Endothelial cell of umbilical vein (primary cell): ENCODE measurements at regions not wholly inside any gene's neighbourhood (a gene's known extent, or its start where the extent isn't known, plus 50 kb on each side); places are given as distances from the start of the nearest gene placed in this dataset.

Source experiments
- BruUV-seq: library from RNA; stranded (reverse); fragments of 400-500 nt; replicated peaks from 2 replicates; lab custom pipeline; 2021; lab: Mats Ljungman, UMichigan
- CTCF ChIA-PET: fragments of 300-600, 350-600 bp; sonication (Branson Sonifier 250); formaldehyde crosslinking; loops from one replicate; lab custom pipeline; 2021; ENCODE audit warnings: antibody characterized with exemption, inconsistent platforms; lab: Charles Lee
- POLR2A ChIA-PET: fragments of 300-600, 350-600 bp; sonication (Branson Sonifier 250); formaldehyde crosslinking; loops from one replicate; lab custom pipeline; 2021; ENCODE audit warnings: antibody characterized with exemption, inconsistent platforms; lab: Charles Lee
- DNase-seq: peaks from one replicate; pipeline ENCODE4 v3.0.0-alpha.2; 2011; ENCODE audit warnings: low read depth, low spot score
- FAIRE-seq: peaks from 2 replicates; lab custom pipeline; 2011; peaks lifted over from hg19 to GRCh38; lab: Jason Lieb, UNC
- H2AFZ ChIP-seq: 2 replicates; pipeline ENCODE4 v1.6.0; 2012; ENCODE audit warnings: low read depth, low read length, control low read depth, inconsistent platforms
- H3K27ac ChIP-seq: 2 replicates; pipeline ENCODE4 v1.5.1; 2011; ENCODE audit warnings: low read depth, mild to moderate bottlenecking, control low read depth, low read length, moderate library complexity; ENCODE audit not compliant: insufficient read depth
- H3K27me3 ChIP-seq, 2 experiments: 2 replicates each; pipeline versions ENCODE4 v1.6.0 to v1.6.1; 2011; ENCODE audit warnings: low read length in 2 of 2, mixed read lengths in 1 of 2; ENCODE audit not compliant: control insufficient read depth in 2 of 2, insufficient read depth in 2 of 2
- H3K36me3 ChIP-seq, 2 experiments: 2 replicates in 1 of 2; 3 replicates in 1 of 2; pipeline ENCODE4 v1.5.1; 2011; ENCODE audit warnings: low read length in 2 of 2, mild to moderate bottlenecking in 1 of 2, moderate library complexity in 1 of 2; ENCODE audit not compliant: control insufficient read depth in 2 of 2, insufficient read depth in 2 of 2; ENCODE audit errors: extremely low read depth in 1 of 2
- H3K4me1 ChIP-seq: 3 replicates; pipeline ENCODE4 v1.5.1; 2011; ENCODE audit warnings: mild to moderate bottlenecking, low read length; ENCODE audit not compliant: control insufficient read depth, insufficient read depth; ENCODE audit errors: extremely low read depth
- H3K4me2 ChIP-seq: 2 replicates; pipeline ENCODE4 v1.6.1; 2011; ENCODE audit warnings: low read length, control low read depth, mixed read lengths; ENCODE audit not compliant: insufficient read depth
- H3K4me3 ChIP-seq, 3 experiments: fragments of 200-600 bp in 1 of 3; sonication (generic), shearing (Covaris generic) in 1 of 3; replicated peaks in 1 of 3; 2 replicates each; pipeline ENCODE4 v1.5.1; 2011 to 2016; ENCODE audit warnings: control low read depth in 3 of 3, low read length in 3 of 3, mild to moderate bottlenecking in 2 of 3, inconsistent platforms in 1 of 3, low read depth in 1 of 3, moderate library complexity in 1 of 3; ENCODE audit not compliant: insufficient read depth in 1 of 3
- H3K79me2 ChIP-seq: 2 replicates; pipeline ENCODE4 v1.6.0; 2012; ENCODE audit warnings: low read length, inconsistent platforms; ENCODE audit not compliant: control insufficient read depth, insufficient read depth
- H3K9ac ChIP-seq: replicated peaks from 2 replicates; pipeline ENCODE3; 2011; ENCODE audit warnings: low read length, control low read depth; ENCODE audit not compliant: insufficient read depth; ENCODE audit errors: extremely low read depth
- H3K9me1 ChIP-seq: replicated peaks from 3 replicates; pipeline ENCODE4 v1.6.0; 2011; ENCODE audit warnings: mild to moderate bottlenecking, low read length; ENCODE audit not compliant: control insufficient read depth, insufficient read depth; ENCODE audit errors: extremely low read depth
- H3K9me3 ChIP-seq: replicated peaks from 2 replicates; pipeline ENCODE4 v1.5.1; 2012; ENCODE audit warnings: low read length, inconsistent platforms; ENCODE audit not compliant: control insufficient read depth, insufficient read depth
- H4K20me1 ChIP-seq: replicated peaks from 2 replicates; pipeline ENCODE3; 2011; ENCODE audit warnings: mild to moderate bottlenecking, low read length; ENCODE audit not compliant: control insufficient read depth, insufficient read depth; ENCODE audit errors: extremely low read depth
- FOS ChIP-seq: IDR thresholded peaks from 2 replicates; pipeline ENCODE4 v1.6.1; 2011; ENCODE audit warnings: mild to moderate bottlenecking, low read length, moderate library complexity, borderline replicate concordance; ENCODE audit not compliant: insufficient read depth
- GATA2 ChIP-seq: IDR thresholded peaks from 2 replicates; pipeline ENCODE4 v1.7.0; 2011; ENCODE audit warnings: low read depth, mild to moderate bottlenecking, moderate library complexity, mixed read lengths, low read length; ENCODE audit not compliant: insufficient read length, insufficient read depth
- JUN ChIP-seq: IDR thresholded peaks from 2 replicates; pipeline ENCODE4 v1.6.1; 2011; ENCODE audit warnings: borderline replicate concordance, low read depth; ENCODE audit not compliant: insufficient read length, insufficient read depth
- POLR2A ChIP-seq: IDR thresholded peaks from 2 replicates; pipeline ENCODE4 v1.6.1; 2012; ENCODE audit warnings: low read depth, mild to moderate bottlenecking, control low read depth, low read length
- dilution Hi-C: fragments of 300-500 bp; cut with MboI; formaldehyde crosslinking; loops from one replicate; pipeline ENCODE4 v1.15.0; 2019; ENCODE audit warnings: low sequenced_read_pairs; ENCODE audit not compliant: extremely low pct_ligation_motif_present
- intact Hi-C: fragments of 100-400 bp; cut with micrococcal nuclease; formaldehyde crosslinking; loops from one replicate; pipeline ENCODE4 v1.10.0; 2022
- TF ChIP-seq, protein P1 (sequence below): IDR thresholded peaks from 2 replicates; pipeline ENCODE4 v1.6.1; 2011; ENCODE audit not compliant: insufficient read depth, insufficient read length

- dilution Hi-C loops: no loop called here
- intact Hi-C loops: no loop called here
- Histone ChIP-seq H3K79me2 (no peaks in the 10 kb centered on the region), H3K9me3 (no peaks in the 10 kb centered on the region), H3K4me3 (no peak overlapping the region), H3K36me3 (no peaks in the 10 kb centered on the region), H3K27me3 (no peaks in the 10 kb centered on the region), H3K9me1 (no peaks in the 10 kb centered on the region), H3K4me1 (no peaks in the 10 kb centered on the region), H2AFZ (no peak overlapping the region), H3K27ac (no peak overlapping the region), H3K4me2 (no peak overlapping the region), H3K9ac (no peak overlapping the region), H4K20me1 (no peaks in the 10 kb centered on the region)
- no TSS peak for BruUV-seq
- TF ChIP-seq FOS (peak; percentile 6), JUN (no peak)
- DNase-seq (no peak), FAIRE-seq (no peak)
- POLR2A ChIA-PET: no interaction called here
- CTCF ChIA-PET: no interaction called here
These were observed 227.1 kb upstream of the DDHD1 start for GRCh38 chr14:53380052-53380866.

- FAIRE-seq (no peak), DNase-seq (no peak)
- dilution Hi-C loops: no loop called here
- CTCF ChIA-PET: no interaction called here
- Histone ChIP-seq H3K4me3 (no peak overlapping the region), H3K27me3 (no peaks in the 10 kb centered on the region), H4K20me1 (no peaks in the 10 kb centered on the region), H3K79me2 (no peaks in the 10 kb centered on the region), H3K27ac (no peak overlapping the region), H3K9me3 (no peaks in the 10 kb centered on the region), H3K9ac (no peak overlapping the region), H3K9me1 (no peaks in the 10 kb centered on the region), H2AFZ (no peak overlapping the region), H3K4me1 (no peaks in the 10 kb centered on the region), H3K36me3 (no peaks in the 10 kb centered on the region), H3K4me2 (no peak overlapping the region)
- BruUV-seq: no TSS peak
- POLR2A ChIA-PET: no interaction called here
- TF ChIP-seq GATA2: no peak
- no peak for TF ChIP-seq POLR2A
- TF ChIP-seq, protein P1, sequence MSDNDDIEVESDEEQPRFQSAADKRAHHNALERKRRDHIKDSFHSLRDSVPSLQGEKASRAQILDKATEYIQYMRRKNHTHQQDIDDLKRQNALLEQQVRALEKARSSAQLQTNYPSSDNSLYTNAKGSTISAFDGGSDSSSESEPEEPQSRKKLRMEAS: no peak
- intact Hi-C loops: no loop called here
These were observed 225.0 kb upstream of the DDHD1 start for GRCh38 chr14:53378142-53378541.
